ENCODE measurements at regions not wholly inside any gene's neighbourhood (a gene's known extent, or its start where the extent isn't known, plus 50 kb on each side); places are given as distances from the start of the nearest gene placed in this dataset.

DNA sequence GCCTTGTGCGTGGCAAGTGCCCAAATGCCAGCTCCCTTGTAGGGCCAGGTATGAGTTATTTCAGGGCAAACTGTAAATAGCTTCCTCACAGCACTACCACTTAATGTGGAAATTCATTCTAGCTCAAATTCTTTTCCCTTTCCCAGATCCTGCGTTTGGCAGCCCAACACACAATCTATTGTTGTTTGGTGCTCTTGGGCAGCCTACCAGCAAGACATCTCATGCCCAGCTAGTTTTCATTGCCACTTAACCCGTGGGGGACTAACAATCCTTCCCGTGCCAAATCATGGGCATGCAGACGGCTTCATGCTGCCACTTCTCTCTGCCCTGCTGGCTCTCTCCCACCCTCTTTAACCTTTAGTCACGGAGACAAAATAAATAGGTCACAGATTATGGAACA, 454.2 kb downstream of the GRIA2 start:
- Histone ChIP-seq H3K4me2 (ENCODE audit: low read length) (no peak overlapping the region), H3K4me3 (ENCODE audit: low read length) (no peak overlapping the region), H3K79me2 (ENCODE audit: low read length) (no peaks in the 10 kb centered on the region), H2AFZ (ENCODE audit: low read length) (no peak overlapping the region), H3K9me2 (replicated peaks; ENCODE audit: low read length) (no peaks in the 10 kb centered on the region), H3K9ac (ENCODE audit: low read length) (no peak overlapping the region), H3K4me1 (ENCODE audit: insufficient read depth, low read length) (no peaks in the 10 kb centered on the region), H4K20me1 (ENCODE audit: low read length) (no peaks in the 10 kb centered on the region), H3K27ac (ENCODE audit: low read length) (no peak overlapping the region), H3K9me3 (ENCODE audit: low read length) (no peaks in the 10 kb centered on the region), H3K36me3 (ENCODE audit: low read depth, low read length) (no peaks in the 10 kb centered on the region), H3K27me3 (ENCODE audit: low read length) (no peaks in the 10 kb centered on the region), H3F3A (ENCODE audit: low read length, unreplicated experiment) (no peaks in the 10 kb centered on the region)
- DNase-seq (no peak), ATAC-seq (no peak)
- no peak for TF ChIP-seq CTCF (conservative IDR thresholded peaks at IDR 0.05; ENCODE audit: low read depth, low read length)
- TF ChIP-seq EZH2 (IDR thresholded peaks at IDR 0.05; ENCODE audit: low read length, unreplicated experiment) = no peak
- TF ChIP-seq EZH2phosphoT487 (IDR thresholded peaks at IDR 0.05; ENCODE audit: borderline replicate concordance, low read length) = no peak
- no TSS peak for BruUV-seq (replicated peaks)
- CTCF ChIA-PET = no interaction called here
- intact Hi-C loops (cut with micrococcal nuclease) = no loop called here
- POLR2A ChIA-PET (ENCODE audit: unreplicated experiment) = no interaction called here

- POLR2A ChIA-PET (ENCODE audit: unreplicated experiment) = no interaction called here
- H3K4me1 ChIP-seq (ENCODE audit: insufficient read depth, low read length) = peaks cover 9% of the 10 kb centered on the region
- H3F3A ChIP-seq (ENCODE audit: low read length, unreplicated experiment) = no peaks in the 10 kb centered on the region
- H4K20me1 ChIP-seq (ENCODE audit: low read length) = no peaks in the 10 kb centered on the region
- no peak overlapping the region for H3K4me3 ChIP-seq (ENCODE audit: low read length)
- H3K79me2 ChIP-seq (ENCODE audit: low read length) = no peaks in the 10 kb centered on the region
- no peak overlapping the region for H2AFZ ChIP-seq (ENCODE audit: low read length)
- no peak overlapping the region for H3K4me2 ChIP-seq (ENCODE audit: low read length)
- no peak for TF ChIP-seq EZH2 (IDR thresholded peaks at IDR 0.05; ENCODE audit: low read length, unreplicated experiment)
- H3K9me3 ChIP-seq (ENCODE audit: low read length) = no peaks in the 10 kb centered on the region
- CTCF ChIA-PET = no interaction called here
- no TSS peak for BruUV-seq (replicated peaks)
- H3K9me2 ChIP-seq (replicated peaks; ENCODE audit: low read length) = no peaks in the 10 kb centered on the region
- no peak overlapping the region for H3K9ac ChIP-seq (ENCODE audit: low read length)
- intact Hi-C loops (cut with micrococcal nuclease) = no loop called here
- H3K27me3 ChIP-seq (ENCODE audit: low read length) = no peaks in the 10 kb centered on the region
- no peak for ATAC-seq
- no peak overlapping the region for H3K27ac ChIP-seq (ENCODE audit: low read length)
- DNase-seq = no peak
- no peaks in the 10 kb centered on the region for H3K36me3 ChIP-seq (ENCODE audit: low read depth, low read length)
Measured at GRCh38 chr4:157667836-157668235, 447.3 kb downstream of the GRIA2 start.

- H3K4me2 ChIP-seq (ENCODE audit: low read length) = 0 out of 2 replicates have a peak overlapping the region, but pooled peaks have one; percentile 22
- no peaks in the 10 kb centered on the region for H3K79me2 ChIP-seq (ENCODE audit: low read length)
- H3K27ac ChIP-seq (ENCODE audit: low read length) = no peak overlapping the region
- H3K36me3 ChIP-seq (ENCODE audit: low read depth, low read length) = no peaks in the 10 kb centered on the region
- no peak overlapping the region for H3K9ac ChIP-seq (ENCODE audit: low read length)
- no peaks in the 10 kb centered on the region for H3F3A ChIP-seq (ENCODE audit: low read length, unreplicated experiment)
- no peaks in the 10 kb centered on the region for H3K9me2 ChIP-seq (replicated peaks; ENCODE audit: low read length)
- H3K4me3 ChIP-seq (ENCODE audit: low read length) = no peak overlapping the region
- ChIA-PET CTCF (no interaction called here), POLR2A (ENCODE audit: unreplicated experiment) (no interaction called here)
- H3K9me3 ChIP-seq (ENCODE audit: low read length) = no peaks in the 10 kb centered on the region
- no TSS peak for BruUV-seq (replicated peaks)
- TF ChIP-seq CTCF (conservative IDR thresholded peaks at IDR 0.05; ENCODE audit: low read depth, low read length) = no peak
- H2AFZ ChIP-seq (ENCODE audit: low read length) = peak overlapping the region; percentile 53; the same call in 1 of the 2 replicates
- DNase-seq (peak; percentile 70), ATAC-seq (peak; percentile 89)
- H3K27me3 ChIP-seq (ENCODE audit: low read length) = no peaks in the 10 kb centered on the region
- H3K4me1 ChIP-seq (ENCODE audit: insufficient read depth, low read length) = peaks cover 9% of the 10 kb centered on the region
- H4K20me1 ChIP-seq (ENCODE audit: low read length) = no peaks in the 10 kb centered on the region
- intact Hi-C loops (cut with micrococcal nuclease) = no loop called here
Measured at GRCh38 chr4:157664726-157665125, 444.2 kb downstream of the GRIA2 start.
